ENCODE measurements at regions not wholly inside any gene's neighbourhood (a gene's known extent, or its start where the extent isn't known, plus 50 kb on each side); places are given as distances from the start of the nearest gene placed in this dataset.

GRCh38 chr16:5693426-5693825 lies 595.8 kb upstream of the EEF2KMT start:
- DNase-seq (ENCODE audit: low read depth in 2 of 2) = no peak

GRCh38 chr16:5681966-5682365 lies 584.4 kb upstream of the EEF2KMT start:
- no peak for DNase-seq (ENCODE audit: low read depth in 2 of 2)

GRCh38 chr16:5678371-5678770 lies 580.8 kb upstream of the EEF2KMT start:
- DNase-seq (ENCODE audit: low read depth in 2 of 2) = no peak

GRCh38 chr16:5671421-5671820 lies 573.8 kb upstream of the EEF2KMT start:
- no peak for DNase-seq (ENCODE audit: low read depth in 2 of 2)

DNA sequence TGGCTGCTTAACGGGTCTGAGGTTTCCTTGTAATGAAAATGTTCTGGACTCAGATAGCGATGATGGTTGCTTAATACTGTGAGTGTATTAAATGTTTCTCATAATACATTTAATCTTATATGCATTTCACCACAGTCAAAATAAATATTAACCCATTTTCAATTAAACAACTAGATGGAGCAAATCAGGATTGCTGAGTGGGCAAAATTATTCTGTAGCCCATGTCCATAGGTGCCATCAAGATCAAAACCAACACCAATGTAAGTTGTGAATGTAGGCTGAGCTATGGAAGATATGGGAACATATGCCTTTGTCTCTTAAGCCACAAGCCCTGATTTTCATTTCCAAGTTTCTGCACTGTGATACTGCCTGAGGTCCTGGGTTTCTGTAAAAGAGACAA lies 572.6 kb upstream of the EEF2KMT start:
- DNase-seq (ENCODE audit: low read depth in 2 of 2) = no peak

GRCh38 chr16:5668553-5668952 lies 571.0 kb upstream of the EEF2KMT start:
- no peak for DNase-seq (ENCODE audit: low read depth in 2 of 2)

DNA sequence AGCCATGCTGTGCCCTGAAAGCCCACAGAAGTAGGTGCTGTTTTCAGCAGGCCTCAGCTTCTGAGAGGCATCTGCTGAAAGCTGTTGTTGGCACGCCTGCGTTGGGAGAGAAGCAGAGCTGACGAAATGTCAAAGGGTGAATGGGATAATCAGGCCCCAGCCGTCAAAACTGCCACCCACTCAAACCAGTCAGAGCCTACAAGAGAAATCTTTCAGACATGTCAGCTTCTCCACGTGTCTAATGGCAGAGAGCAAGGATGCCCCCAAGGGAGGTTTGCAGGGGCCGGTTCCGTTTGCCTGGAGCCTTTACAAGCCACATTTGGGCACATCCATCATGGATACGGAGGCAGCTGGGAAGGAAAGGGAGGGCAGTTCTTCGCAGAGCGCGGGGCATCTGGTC lies 568.2 kb upstream of the EEF2KMT start:
- DNase-seq (ENCODE audit: low read depth in 2 of 2) = no peak

DNA sequence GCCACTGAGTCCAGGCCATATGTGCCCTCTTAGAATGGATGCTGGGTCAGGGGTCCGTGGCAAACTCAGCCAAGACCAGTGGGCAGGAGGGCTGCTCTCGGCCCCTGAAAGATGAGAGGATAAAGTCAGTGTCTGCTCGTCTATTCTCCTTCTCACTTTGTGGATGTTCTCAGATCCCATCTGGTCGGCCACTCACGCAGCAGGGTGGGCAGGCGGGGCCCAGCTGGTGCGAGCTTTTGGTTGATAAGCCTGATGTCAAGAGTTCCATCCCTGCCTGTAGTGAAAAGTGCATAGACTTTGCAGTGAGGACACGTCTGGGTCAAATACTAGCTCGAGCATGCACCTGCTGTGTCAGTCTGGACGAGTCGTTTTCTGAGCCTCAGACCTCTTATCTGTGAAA lies 556.2 kb upstream of the EEF2KMT start:
- DNase-seq (ENCODE audit: low read depth in 2 of 2) = no peak

DNA sequence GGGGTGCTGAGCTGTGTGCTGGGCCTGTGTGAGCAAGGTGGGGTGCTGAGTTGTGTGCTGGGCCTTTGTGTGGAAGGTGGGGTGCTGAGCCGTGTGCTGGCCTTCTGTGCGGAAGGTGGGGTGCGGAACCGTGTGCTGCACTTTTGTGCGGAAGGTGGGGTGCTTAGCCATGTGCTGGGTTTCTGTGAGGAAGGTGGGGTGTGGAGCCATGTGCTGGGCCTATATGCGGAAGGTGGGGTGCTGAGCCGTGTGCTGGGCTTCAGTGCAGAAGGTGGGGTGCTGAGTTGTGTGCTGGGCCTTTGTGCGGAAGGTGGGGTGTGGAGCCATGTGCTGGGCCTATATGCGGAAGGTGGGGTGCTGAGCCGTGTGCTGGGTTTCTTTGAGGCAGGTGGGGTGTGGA lies 555.4 kb upstream of the EEF2KMT start:
- peak in 1 of 2 donors; percentile 0 for DNase-seq (ENCODE audit: low read depth in 2 of 2)

GRCh38 chr16:5649762-5650743 lies 552.5 kb upstream of the EEF2KMT start:
- no peak for DNase-seq (ENCODE audit: low read depth in 2 of 2)

DNA sequence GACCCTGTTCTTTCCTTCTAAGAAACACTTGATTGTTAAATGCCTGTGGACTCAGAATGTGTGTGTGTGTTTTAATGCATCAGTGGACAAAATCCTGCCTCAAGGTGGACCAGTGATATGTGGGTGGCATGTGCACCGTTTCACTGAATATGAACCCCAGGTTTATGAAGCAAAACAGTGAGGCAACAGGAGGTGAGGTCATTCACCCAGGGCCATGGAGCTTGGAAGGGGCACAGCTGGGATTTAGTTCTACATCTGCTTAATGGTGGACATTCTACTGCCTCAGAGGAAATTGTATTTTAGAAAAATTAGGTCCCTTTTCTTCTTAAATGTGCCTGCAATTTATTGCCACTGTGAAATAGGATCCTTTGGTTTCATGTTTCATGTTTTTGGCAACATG lies 549.5 kb upstream of the EEF2KMT start:
- no peak for DNase-seq (ENCODE audit: low read depth in 2 of 2)

- no peak for DNase-seq (ENCODE audit: low read depth in 2 of 2)
Measured at GRCh38 chr16:5643855-5644531, 546.4 kb upstream of the EEF2KMT start.

DNA sequence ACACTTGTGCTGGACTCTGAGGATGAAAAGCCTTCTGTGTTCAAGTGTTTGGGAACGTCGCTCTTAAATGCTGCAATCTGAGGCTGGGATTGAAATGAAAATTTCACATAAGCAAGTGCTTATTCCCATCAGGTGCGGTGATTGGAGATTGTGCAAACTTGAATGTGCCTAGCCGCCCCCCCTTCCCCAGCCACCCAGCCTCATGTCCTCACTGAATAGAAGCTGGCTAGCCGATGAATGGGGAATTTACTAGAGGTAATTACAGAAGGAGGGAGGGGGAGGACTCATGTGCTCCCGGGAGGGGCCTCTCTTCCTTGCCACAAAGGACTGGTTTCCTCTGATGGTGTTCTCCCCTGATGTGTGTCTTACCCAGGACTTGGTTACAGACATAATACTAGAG lies 544.8 kb upstream of the EEF2KMT start:
- no peak for DNase-seq (ENCODE audit: low read depth in 2 of 2)

GRCh38 chr16:5642011-5642410 lies 544.4 kb upstream of the EEF2KMT start:
- no peak for DNase-seq (ENCODE audit: low read depth in 2 of 2)

DNA sequence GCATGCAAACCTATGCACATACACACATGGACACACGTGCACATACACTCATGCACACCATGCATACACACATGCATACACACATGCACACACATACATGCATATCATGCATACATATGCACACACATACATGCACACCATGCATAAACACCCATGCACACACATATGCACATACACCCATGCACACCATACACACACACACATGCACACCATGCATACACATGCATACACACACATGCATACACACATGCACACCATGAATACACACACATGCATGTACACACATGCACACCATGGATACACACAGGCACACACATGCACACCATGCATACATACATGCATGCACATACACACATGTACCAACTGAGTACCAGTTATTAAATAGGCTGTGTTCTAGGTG lies 543.3 kb upstream of the EEF2KMT start:
- DNase-seq (ENCODE audit: low read depth in 2 of 2) = no peak

GRCh38 chr16:5639531-5639930 lies 541.9 kb upstream of the EEF2KMT start:
- DNase-seq (ENCODE audit: low read depth in 2 of 2) = no peak

GRCh38 chr16:5635331-5635730 lies 537.7 kb upstream of the EEF2KMT start:
- no peak for DNase-seq (ENCODE audit: low read depth in 2 of 2)

GRCh38 chr16:5634666-5635180 lies 537.1 kb upstream of the EEF2KMT start:
- no peak for DNase-seq (ENCODE audit: low read depth in 2 of 2)

DNA sequence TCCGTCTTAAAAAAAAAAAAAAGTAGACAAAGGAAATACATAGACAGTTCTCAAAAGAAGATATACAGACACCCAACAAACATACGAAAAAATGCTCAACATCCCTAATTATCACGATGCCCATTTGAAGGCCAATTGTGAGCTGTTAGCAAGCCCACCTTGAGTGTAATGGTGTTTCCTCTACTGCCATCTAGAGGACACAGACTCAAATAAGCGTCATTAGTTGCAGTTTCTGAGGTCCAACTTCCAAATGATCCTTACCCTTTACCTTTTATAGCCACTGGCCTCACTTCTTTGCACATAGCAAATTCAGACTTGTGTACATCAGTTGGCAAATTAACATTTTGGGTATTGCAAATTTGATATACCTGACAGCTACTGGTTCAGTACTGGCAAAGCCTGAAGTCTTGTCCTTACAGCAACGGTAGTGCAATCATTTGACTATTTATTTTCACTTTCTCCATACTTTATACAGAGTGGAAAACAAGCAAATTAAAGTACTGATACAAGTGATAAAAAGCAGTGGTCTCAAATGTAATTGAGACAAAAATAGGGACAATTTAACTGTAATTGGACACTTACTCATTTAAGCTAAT lies 536.3 kb upstream of the EEF2KMT start:
- peak; percentile 22 to 30 for DNase-seq (ENCODE audit: low read depth in 2 of 2)

- DNase-seq (ENCODE audit: low read depth in 2 of 2) = no peak
Measured at GRCh38 chr16:5622234-5622884, 524.8 kb upstream of the EEF2KMT start.

GRCh38 chr16:5621826-5622225 lies 524.2 kb upstream of the EEF2KMT start:
- peak in 1 of 2 donors; percentile 32 for DNase-seq (ENCODE audit: low read depth in 2 of 2)

GRCh38 chr16:5619304-5619703 lies 521.7 kb upstream of the EEF2KMT start:
- DNase-seq (ENCODE audit: low read depth in 2 of 2) = no peak
